ENCODE measurements at regions not wholly inside any gene's neighbourhood (a gene's known extent, or its start where the extent isn't known, plus 50 kb on each side); places are given as distances from the start of the nearest gene placed in this dataset.

GRCh38 chr6:125655511-125655910 is 93.9 kb upstream of the HEY2 start:
- no peak for TF ChIP-seq POLR2A (IDR thresholded peaks at IDR 0.05)
- TF ChIP-seq, protein P1, sequence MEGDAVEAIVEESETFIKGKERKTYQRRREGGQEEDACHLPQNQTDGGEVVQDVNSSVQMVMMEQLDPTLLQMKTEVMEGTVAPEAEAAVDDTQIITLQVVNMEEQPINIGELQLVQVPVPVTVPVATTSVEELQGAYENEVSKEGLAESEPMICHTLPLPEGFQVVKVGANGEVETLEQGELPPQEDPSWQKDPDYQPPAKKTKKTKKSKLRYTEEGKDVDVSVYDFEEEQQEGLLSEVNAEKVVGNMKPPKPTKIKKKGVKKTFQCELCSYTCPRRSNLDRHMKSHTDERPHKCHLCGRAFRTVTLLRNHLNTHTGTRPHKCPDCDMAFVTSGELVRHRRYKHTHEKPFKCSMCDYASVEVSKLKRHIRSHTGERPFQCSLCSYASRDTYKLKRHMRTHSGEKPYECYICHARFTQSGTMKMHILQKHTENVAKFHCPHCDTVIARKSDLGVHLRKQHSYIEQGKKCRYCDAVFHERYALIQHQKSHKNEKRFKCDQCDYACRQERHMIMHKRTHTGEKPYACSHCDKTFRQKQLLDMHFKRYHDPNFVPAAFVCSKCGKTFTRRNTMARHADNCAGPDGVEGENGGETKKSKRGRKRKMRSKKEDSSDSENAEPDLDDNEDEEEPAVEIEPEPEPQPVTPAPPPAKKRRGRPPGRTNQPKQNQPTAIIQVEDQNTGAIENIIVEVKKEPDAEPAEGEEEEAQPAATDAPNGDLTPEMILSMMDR (IDR thresholded peaks at IDR 0.05) = no peak
